Tibial artery (tissue), 4 donors: ENCODE measurements at regions not wholly inside any gene's neighbourhood (a gene's known extent, or its start where the extent isn't known, plus 50 kb on each side); places are given as distances from the start of the nearest gene placed in this dataset.
"Not testable (repeated sequence)": the region's sequence is repeated elsewhere in the genome, so short reads cannot be mapped to it uniquely, and the experiment has no call there.

Experiments used
- DNase-seq, 2 donors: peaks; one replicate each; pipeline ENCODE4 v3.0.0-alpha.2; 2019
- H3K27ac ChIP-seq, 2 donors: fragments of 200-600 bp; sonication (generic) in 1 of 2; 1 replicate in 1 of 2; 2 replicates in 1 of 2; pipeline ENCODE4 v1.5.1; 2018 to 2019; ENCODE audit warnings: mild to moderate bottlenecking in 1 of 2
- H3K27me3 ChIP-seq, 2 donors: fragments of 200-600 bp; sonication (generic) in 1 of 2; one replicate each; pipeline versions ENCODE4 v1.5.1 to v1.6.0; 2016 to 2019
- H3K36me3 ChIP-seq, 3 donors: fragments of 200-600 bp; sonication (generic) in 2 of 3; one replicate each; pipeline ENCODE4 v1.5.1; 2016 to 2019; ENCODE audit warnings: mild to moderate bottlenecking in 2 of 3
- H3K4me1 ChIP-seq, 4 donors: fragments of 200-600 bp; sonication (generic) in 2 of 4; 1 replicate in 3 of 4; 2 replicates in 1 of 4; pipeline ENCODE4 v1.5.1; 2016 to 2019
- H3K4me3 ChIP-seq, 2 donors: fragments of 200-600 bp; sonication (generic) in 1 of 2; 1 replicate in 1 of 2; 2 replicates in 1 of 2; pipeline ENCODE4 v1.5.1; 2018 to 2019; ENCODE audit warnings: mild to moderate bottlenecking in 2 of 2
- H3K9me3 ChIP-seq, 3 donors: fragments of 200-600 bp; sonication (generic) in 1 of 3; one replicate each; pipeline ENCODE4 v1.5.1; 2016 to 2019
- CTCF ChIP-seq, 2 experiments: fragments of 200-600 bp in 1 of 2; fragments of 450-650 bp in 1 of 2; IDR thresholded peaks; one replicate each; pipeline ENCODE4 v1.5.1; 2017 to 2019; ENCODE audit warnings: antibody characterized with exemption in 2 of 2, mild to moderate bottlenecking in 1 of 2, moderate library complexity in 1 of 2
- intact Hi-C: fragments of 100-400 bp; cut with DNase I; formaldehyde crosslinking; loops from one replicate; pipeline ENCODE4 v1.15.0; 2023; ENCODE audit warnings: low total_unique reads

- intact Hi-C loops: no loop called here
- no peaks in the 10 kb centered on the region for H3K4me1 ChIP-seq
- no peaks in the 10 kb centered on the region for H3K36me3 ChIP-seq
- H3K9me3 ChIP-seq: no peaks in the 10 kb centered on the region
- DNase-seq: no peak
- no peaks in the 10 kb centered on the region for H3K27me3 ChIP-seq
- H3K27ac ChIP-seq: no peak overlapping the region
- H3K4me3 ChIP-seq: no peak overlapping the region
- TF ChIP-seq CTCF (IDR thresholded peaks at IDR 0.05): no peak
Observed at GRCh38 chr6:10343320-10343719, 71.6 kb downstream of the TFAP2A start.

GRCh38 chr6:10341605-10342004, 73.3 kb downstream of the TFAP2A start:
- Histone ChIP-seq H3K4me1 (no peaks in the 10 kb centered on the region), H3K27ac (no peak overlapping the region), H3K36me3 (no peaks in the 10 kb centered on the region), H3K9me3 (no peaks in the 10 kb centered on the region), H3K4me3 (no peak overlapping the region), H3K27me3 (no peaks in the 10 kb centered on the region)
- intact Hi-C loops: no loop called here
- no peak for TF ChIP-seq CTCF (IDR thresholded peaks at IDR 0.05)
- no peak for DNase-seq

- Histone ChIP-seq H3K9me3 (no peaks in the 10 kb centered on the region), H3K36me3 (no peaks in the 10 kb centered on the region), H3K4me3 (no peak overlapping the region), H3K27ac (no peak overlapping the region), H3K27me3 (no peaks in the 10 kb centered on the region), H3K4me1 (no peaks in the 10 kb centered on the region)
- intact Hi-C loops: no loop called here
- TF ChIP-seq CTCF (IDR thresholded peaks at IDR 0.05): no peak
- DNase-seq: no peak
Observed at GRCh38 chr6:10338151-10338550, 76.7 kb downstream of the TFAP2A start.

- H3K27ac ChIP-seq, H3K27me3 ChIP-seq, H3K4me1 ChIP-seq, H3K9me3 ChIP-seq, intact Hi-C loops, H3K36me3 ChIP-seq, H3K4me3 ChIP-seq, DNase-seq: not testable (repeated sequence)
Observed at GRCh38 chr6:10337376-10337775, 77.5 kb downstream of the TFAP2A start.

GRCh38 chr6:10332111-10332510, 82.8 kb downstream of the TFAP2A start:
- Histone ChIP-seq H3K36me3 (no peaks in the 10 kb centered on the region), H3K27ac (no peak overlapping the region), H3K4me1 (no peaks in the 10 kb centered on the region), H3K27me3 (no peaks in the 10 kb centered on the region), H3K9me3 (no peaks in the 10 kb centered on the region), H3K4me3 (no peak overlapping the region)
- TF ChIP-seq CTCF (IDR thresholded peaks at IDR 0.05): no peak
- intact Hi-C loops: no loop called here
- no peak for DNase-seq

- intact Hi-C loops: no loop called here
- H3K9me3 ChIP-seq: no peaks in the 10 kb centered on the region
- DNase-seq: no peak
- no peaks in the 10 kb centered on the region for H3K27me3 ChIP-seq
- no peaks in the 10 kb centered on the region for H3K4me1 ChIP-seq
- no peak overlapping the region for H3K27ac ChIP-seq
- H3K4me3 ChIP-seq: no peak overlapping the region
- no peaks in the 10 kb centered on the region for H3K36me3 ChIP-seq
- no peak for TF ChIP-seq CTCF (IDR thresholded peaks at IDR 0.05)
Observed at GRCh38 chr6:10331334-10331968, 83.4 kb downstream of the TFAP2A start.
